ENCODE measurements at regions not wholly inside any gene's neighbourhood (a gene's known extent, or its start where the extent isn't known, plus 50 kb on each side); places are given as distances from the start of the nearest gene placed in this dataset.
A peak's percentile ranks its signal among the peaks of the same experiment; 100 is the strongest.

DNA sequence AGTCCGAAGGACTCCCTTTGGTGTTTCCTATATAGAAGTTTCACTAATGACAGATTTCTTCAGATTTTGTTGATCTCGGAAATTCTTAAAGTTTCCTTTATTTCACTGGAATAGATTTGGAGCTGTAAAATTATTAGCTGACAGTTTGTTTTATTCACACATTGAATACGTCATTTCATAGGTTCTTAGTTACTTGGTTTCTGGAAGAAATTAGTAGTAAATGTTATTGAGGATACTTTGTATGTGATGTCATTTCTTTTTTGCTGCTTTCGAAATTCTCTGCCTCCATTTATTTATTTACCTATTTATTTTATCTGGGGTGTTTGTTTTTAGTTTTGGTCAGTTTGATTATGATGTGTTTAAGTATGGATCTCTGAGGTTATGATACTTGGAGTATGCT is 1205.9 kb upstream of the GYPC start:
- peaks cover 7% of the 10 kb centered on the region for H3K4me1 Mint-ChIP-seq (ENCODE audit: insufficient read depth, unreplicated experiment)
- no TSS peak for BruUV-seq (replicated peaks)
- intact Hi-C loops (cut with micrococcal nuclease): no loop called here
- H3K36me3 Mint-ChIP-seq (ENCODE audit: insufficient read depth, unreplicated experiment): no peaks in the 10 kb centered on the region
- no peak for DNase-seq (ENCODE audit: unreplicated experiment)
- POLR2A ChIA-PET: no interaction called here
- no peak for TF ChIP-seq CTCF (IDR thresholded peaks at IDR 0.05; ENCODE audit: unreplicated experiment)
- CTCF ChIA-PET: no interaction called here
- no peak overlapping the region for H3K27ac Mint-ChIP-seq (ENCODE audit: low read depth, unreplicated experiment)
- peaks cover 26% of the 10 kb centered on the region for H3K9me3 Mint-ChIP-seq (ENCODE audit: unreplicated experiment)
- H3K4me3 Mint-ChIP-seq (ENCODE audit: unreplicated experiment): no peak overlapping the region
- no peaks in the 10 kb centered on the region for H3K27me3 Mint-ChIP-seq (ENCODE audit: insufficient read depth, unreplicated experiment)

- Mint-ChIP-seq H3K27me3 (ENCODE audit: insufficient read depth, unreplicated experiment) (no peaks in the 10 kb centered on the region), H3K9me3 (ENCODE audit: unreplicated experiment) (peaks cover 33% of the 10 kb centered on the region), H3K4me3 (ENCODE audit: unreplicated experiment) (no peak overlapping the region), H3K36me3 (ENCODE audit: insufficient read depth, unreplicated experiment) (no peaks in the 10 kb centered on the region), H3K27ac (ENCODE audit: low read depth, unreplicated experiment) (no peak overlapping the region), H3K4me1 (ENCODE audit: insufficient read depth, unreplicated experiment) (peaks cover 11% of the 10 kb centered on the region)
- no TSS peak for BruUV-seq (replicated peaks)
- ChIA-PET CTCF (interaction anchor here (0.6 kb wide), 1 partner anchor 11 kb away, joined by 4 read pairs; no protein-coding TSS in a partner anchor), POLR2A (interaction anchor here (0.6 kb wide), 1 partner anchor 637 kb away, joined by 5 read pairs; no protein-coding TSS in a partner anchor)
- DNase-seq (ENCODE audit: unreplicated experiment): peak; percentile 26
- no peak for TF ChIP-seq CTCF (IDR thresholded peaks at IDR 0.05; ENCODE audit: unreplicated experiment)
- intact Hi-C loops (cut with micrococcal nuclease): no loop called here
Measured at GRCh38 chr2:125455110-125455509, 1200.8 kb upstream of the GYPC start.

- ChIA-PET CTCF (interaction anchor here (0.5 kb wide), 1 partner anchor 652 kb away, joined by 3 read pairs; no protein-coding TSS in a partner anchor), POLR2A (interaction anchor here (0.5 kb wide), 1 partner anchor 10 kb away, joined by 3 read pairs; no protein-coding TSS in a partner anchor)
- no peak for TF ChIP-seq CTCF (IDR thresholded peaks at IDR 0.05; ENCODE audit: unreplicated experiment)
- no peak overlapping the region for H3K4me3 Mint-ChIP-seq (ENCODE audit: unreplicated experiment)
- no peaks in the 10 kb centered on the region for H3K36me3 Mint-ChIP-seq (ENCODE audit: insufficient read depth, unreplicated experiment)
- BruUV-seq (replicated peaks): no TSS peak
- intact Hi-C loops (cut with micrococcal nuclease): no loop called here
- no peaks in the 10 kb centered on the region for H3K27me3 Mint-ChIP-seq (ENCODE audit: insufficient read depth, unreplicated experiment)
- DNase-seq (ENCODE audit: unreplicated experiment): no peak
- H3K4me1 Mint-ChIP-seq (ENCODE audit: insufficient read depth, unreplicated experiment): peaks cover 11% of the 10 kb centered on the region
- H3K27ac Mint-ChIP-seq (ENCODE audit: low read depth, unreplicated experiment): no peak overlapping the region
- peaks cover 16% of the 10 kb centered on the region for H3K9me3 Mint-ChIP-seq (ENCODE audit: unreplicated experiment)
Measured at GRCh38 chr2:125456693-125457363, 1199.1 kb upstream of the GYPC start.

DNA sequence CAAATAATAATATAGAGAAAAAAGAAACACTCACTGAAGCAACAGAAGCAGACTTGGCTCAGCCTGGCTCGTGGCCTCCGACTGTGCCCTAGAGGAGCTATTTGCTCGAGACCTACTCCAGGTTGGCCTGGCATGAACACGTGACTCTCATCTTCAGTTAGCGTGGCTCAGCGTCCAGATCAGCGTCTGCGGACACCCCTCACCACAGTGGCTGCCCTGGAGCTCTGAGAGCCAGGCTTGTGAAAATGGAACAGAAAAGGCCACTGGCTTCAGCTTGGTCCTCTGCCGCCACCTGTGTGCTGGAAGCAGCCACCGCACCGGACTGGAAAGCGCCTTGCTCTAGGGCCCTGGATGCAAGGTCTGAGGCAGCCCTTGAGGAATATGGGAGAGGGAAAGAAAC is 1184.0 kb upstream of the GYPC start:
- POLR2A ChIA-PET: no interaction called here
- peak; percentile 51 for DNase-seq (ENCODE audit: unreplicated experiment)
- no TSS peak for BruUV-seq (replicated peaks)
- no peaks in the 10 kb centered on the region for H3K4me1 Mint-ChIP-seq (ENCODE audit: insufficient read depth, unreplicated experiment)
- TF ChIP-seq CTCF (IDR thresholded peaks at IDR 0.05; ENCODE audit: unreplicated experiment): peak; percentile 79
- H3K9me3 Mint-ChIP-seq (ENCODE audit: unreplicated experiment): peaks cover 9% of the 10 kb centered on the region
- H3K27me3 Mint-ChIP-seq (ENCODE audit: insufficient read depth, unreplicated experiment): no peaks in the 10 kb centered on the region
- H3K27ac Mint-ChIP-seq (ENCODE audit: low read depth, unreplicated experiment): no peak overlapping the region
- intact Hi-C loops (cut with micrococcal nuclease): loop anchor here (1.0 to 5.0 kb wide), 4 partner anchors 470 to 1445 kb away; no protein-coding TSS in a partner anchor
- CTCF ChIA-PET: interaction anchor here (0.6 to 3.1 kb wide), 9 partner anchors 19 to 1448 kb away, joined by 3 to 12 read pairs (median 3); no protein-coding TSS in a partner anchor
- H3K4me3 Mint-ChIP-seq (ENCODE audit: unreplicated experiment): no peak overlapping the region
- no peaks in the 10 kb centered on the region for H3K36me3 Mint-ChIP-seq (ENCODE audit: insufficient read depth, unreplicated experiment)

Data from MCF 10A (cell line).